Activated naive CD4-positive, alpha-beta T cell treated with anti-CD3 and anti-CD28 coated beads for 36 hours (primary cell): ENCODE measurements at regions not wholly inside any gene's neighbourhood (a gene's known extent, or its start where the extent isn't known, plus 50 kb on each side); places are given as distances from the start of the nearest gene placed in this dataset.
"Not testable (repeated sequence)": the region's sequence is repeated elsewhere in the genome, so short reads cannot be mapped to it uniquely, and the experiment has no call there.

Source experiments
- CTCF ChIA-PET: fragments of 350-600 bp; sonication (Branson Sonifier 250); formaldehyde crosslinking; loops from one replicate; lab custom pipeline; 2021; ENCODE audit warnings: antibody characterized with exemption; lab: Charles Lee
- DNase-seq: peaks from one replicate; pipeline ENCODE4 v3.0.0-alpha.2; 2020
- H3K27ac Mint-ChIP-seq: one replicate; pipeline ENCODE4 v1.8.0; 2021; ENCODE audit warnings: mild to moderate bottlenecking, mixed read lengths
- H3K27me3 Mint-ChIP-seq: one replicate; pipeline ENCODE4 v1.8.0; 2021; ENCODE audit warnings: low read depth, mixed read lengths
- H3K36me3 Mint-ChIP-seq: one replicate; pipeline ENCODE4 v1.8.0; 2021; ENCODE audit warnings: low read depth, mixed read lengths
- H3K4me1 Mint-ChIP-seq: one replicate; pipeline ENCODE4 v1.8.0; 2021; ENCODE audit warnings: low read depth, mixed read lengths
- H3K4me3 Mint-ChIP-seq: one replicate; pipeline ENCODE4 v1.8.0; 2021; ENCODE audit warnings: mild to moderate bottlenecking, moderate library complexity, mixed read lengths
- H3K9me3 Mint-ChIP-seq: one replicate; pipeline ENCODE4 v1.8.0; 2021; ENCODE audit warnings: mixed read lengths
- intact Hi-C: fragments of 100-400 bp; cut with micrococcal nuclease; formaldehyde crosslinking; loops from one replicate; pipeline ENCODE4 v1.15.1; 2023

- CTCF ChIA-PET = interaction anchor here (0.6 to 1.1 kb wide), 2 partner anchors 48 to 250 kb away, joined by 3 to 7 read pairs; no protein-coding TSS in a partner anchor
- no peaks in the 10 kb centered on the region for H3K36me3 Mint-ChIP-seq
- no peaks in the 10 kb centered on the region for H3K9me3 Mint-ChIP-seq
- no peak for DNase-seq
- H3K4me1 Mint-ChIP-seq = no peaks in the 10 kb centered on the region
- no peaks in the 10 kb centered on the region for H3K27me3 Mint-ChIP-seq
- intact Hi-C loops = no loop called here
- H3K27ac Mint-ChIP-seq = no peak overlapping the region
- H3K4me3 Mint-ChIP-seq = no peak overlapping the region
These were observed 139.5 kb upstream of the CADM1 start for GRCh38 chr11:115643549-115644270.

GRCh38 chr11:115642660-115643059 lies 138.4 kb upstream of the CADM1 start:
- intact Hi-C loops = no loop called here
- no peaks in the 10 kb centered on the region for H3K4me1 Mint-ChIP-seq
- CTCF ChIA-PET = no interaction called here
- DNase-seq = no peak
- H3K4me3 Mint-ChIP-seq = no peak overlapping the region
- H3K27me3 Mint-ChIP-seq = no peaks in the 10 kb centered on the region
- H3K27ac Mint-ChIP-seq = no peak overlapping the region
- no peaks in the 10 kb centered on the region for H3K36me3 Mint-ChIP-seq
- no peaks in the 10 kb centered on the region for H3K9me3 Mint-ChIP-seq

- Mint-ChIP-seq H3K4me1 (no peaks in the 10 kb centered on the region), H3K9me3 (peaks cover 2% of the 10 kb centered on the region), H3K4me3 (no peak overlapping the region), H3K36me3 (no peaks in the 10 kb centered on the region), H3K27me3 (no peaks in the 10 kb centered on the region), H3K27ac (no peak overlapping the region)
- CTCF ChIA-PET = no interaction called here
- intact Hi-C loops = no loop called here
- DNase-seq = no peak
These were observed 133.5 kb upstream of the CADM1 start for GRCh38 chr11:115637599-115638241.

- H3K27ac Mint-ChIP-seq = no peak overlapping the region
- DNase-seq = no peak
- CTCF ChIA-PET = no interaction called here
- intact Hi-C loops = no loop called here
- H3K36me3 Mint-ChIP-seq = no peaks in the 10 kb centered on the region
- H3K27me3 Mint-ChIP-seq = no peaks in the 10 kb centered on the region
- no peaks in the 10 kb centered on the region for H3K4me1 Mint-ChIP-seq
- H3K9me3 Mint-ChIP-seq = peaks cover 2% of the 10 kb centered on the region
- no peak overlapping the region for H3K4me3 Mint-ChIP-seq
These were observed 132.7 kb upstream of the CADM1 start for GRCh38 chr11:115636753-115637527.

GRCh38 chr11:115633977-115634376 lies 129.8 kb upstream of the CADM1 start:
- H3K27me3 Mint-ChIP-seq, CTCF ChIA-PET, H3K27ac Mint-ChIP-seq, H3K4me3 Mint-ChIP-seq, H3K4me1 Mint-ChIP-seq, DNase-seq, intact Hi-C loops, H3K36me3 Mint-ChIP-seq, H3K9me3 Mint-ChIP-seq: not testable (repeated sequence)

- intact Hi-C loops = no loop called here
- Mint-ChIP-seq H3K4me1 (no peaks in the 10 kb centered on the region), H3K9me3 (peaks cover 2% of the 10 kb centered on the region), H3K27me3 (peaks cover 6% of the 10 kb centered on the region), H3K36me3 (no peaks in the 10 kb centered on the region), H3K27ac (no peak overlapping the region), H3K4me3 (no peak overlapping the region)
- CTCF ChIA-PET = no interaction called here
- DNase-seq = no peak
These were observed 127.8 kb upstream of the CADM1 start for GRCh38 chr11:115632061-115632460.

GRCh38 chr11:115631609-115632008 lies 127.4 kb upstream of the CADM1 start:
- no peak for DNase-seq

GRCh38 chr11:115630214-115630613 lies 126.0 kb upstream of the CADM1 start:
- no peak overlapping the region for H3K4me3 Mint-ChIP-seq
- CTCF ChIA-PET = no interaction called here
- peaks cover 6% of the 10 kb centered on the region for H3K27me3 Mint-ChIP-seq
- intact Hi-C loops = no loop called here
- H3K36me3 Mint-ChIP-seq = no peaks in the 10 kb centered on the region
- no peaks in the 10 kb centered on the region for H3K4me1 Mint-ChIP-seq
- H3K9me3 Mint-ChIP-seq = peaks cover 2% of the 10 kb centered on the region
- no peak for DNase-seq
- no peak overlapping the region for H3K27ac Mint-ChIP-seq

More at GRCh38 chr11:115631609-115632008, 127.4 kb upstream of the CADM1 start:
- CTCF ChIA-PET = no interaction called here
- H3K4me3 Mint-ChIP-seq = no peak overlapping the region
- H3K4me1 Mint-ChIP-seq = no peaks in the 10 kb centered on the region
- H3K9me3 Mint-ChIP-seq = peaks cover 2% of the 10 kb centered on the region
- no peaks in the 10 kb centered on the region for H3K36me3 Mint-ChIP-seq
- H3K27ac Mint-ChIP-seq = no peak overlapping the region
- peaks cover 6% of the 10 kb centered on the region for H3K27me3 Mint-ChIP-seq
- intact Hi-C loops = no loop called here

- intact Hi-C loops = no loop called here
- no peak overlapping the region for H3K27ac Mint-ChIP-seq
These were observed 125.3 kb upstream of the CADM1 start for GRCh38 chr11:115629456-115630015.

GRCh38 chr11:115627666-115628460 lies 123.6 kb upstream of the CADM1 start:
- CTCF ChIA-PET = no interaction called here
- Mint-ChIP-seq H3K4me3 (no peak overlapping the region), H3K36me3 (no peaks in the 10 kb centered on the region), H3K27me3 (peaks cover 6% of the 10 kb centered on the region), H3K27ac (no peak overlapping the region), H3K9me3 (no peaks in the 10 kb centered on the region), H3K4me1 (no peaks in the 10 kb centered on the region)
- intact Hi-C loops = no loop called here
- DNase-seq = no peak

More at GRCh38 chr11:115629456-115630015, 125.3 kb upstream of the CADM1 start:
- Mint-ChIP-seq H3K36me3 (no peaks in the 10 kb centered on the region), H3K9me3 (peaks cover 2% of the 10 kb centered on the region), H3K4me3 (no peak overlapping the region), H3K4me1 (no peaks in the 10 kb centered on the region), H3K27me3 (peaks cover 6% of the 10 kb centered on the region)
- DNase-seq = no peak
- CTCF ChIA-PET = no interaction called here

- no peak overlapping the region for H3K4me3 Mint-ChIP-seq
- CTCF ChIA-PET = no interaction called here
- H3K27me3 Mint-ChIP-seq = peaks cover 6% of the 10 kb centered on the region
- H3K9me3 Mint-ChIP-seq = no peaks in the 10 kb centered on the region
- intact Hi-C loops = no loop called here
- H3K4me1 Mint-ChIP-seq = no peaks in the 10 kb centered on the region
- H3K36me3 Mint-ChIP-seq = no peaks in the 10 kb centered on the region
- no peak for DNase-seq
- H3K27ac Mint-ChIP-seq = no peak overlapping the region
These were observed 122.9 kb upstream of the CADM1 start for GRCh38 chr11:115627071-115627470.

- CTCF ChIA-PET = no interaction called here
- intact Hi-C loops = no loop called here
- H3K27me3 Mint-ChIP-seq = peaks cover 6% of the 10 kb centered on the region
- H3K9me3 Mint-ChIP-seq = no peaks in the 10 kb centered on the region
- no peaks in the 10 kb centered on the region for H3K4me1 Mint-ChIP-seq
- H3K27ac Mint-ChIP-seq = no peak overlapping the region
- H3K36me3 Mint-ChIP-seq = no peaks in the 10 kb centered on the region
- no peak overlapping the region for H3K4me3 Mint-ChIP-seq
- no peak for DNase-seq
These were observed 122.2 kb upstream of the CADM1 start for GRCh38 chr11:115626414-115626813.
